ENCODE measurements at regions not wholly inside any gene's neighbourhood (a gene's known extent, or its start where the extent isn't known, plus 50 kb on each side); places are given as distances from the start of the nearest gene placed in this dataset.
"Not testable (repeated sequence)": the region's sequence is repeated elsewhere in the genome, so short reads cannot be mapped to it uniquely, and the experiment has no call there.

- Histone ChIP-seq H3K4me1 (no peaks in the 10 kb centered on the region), H3K4me3 (no peak overlapping the region), H3K27ac (no peak overlapping the region), H3K9me3 (no peaks in the 10 kb centered on the region), H3K36me3 (no peaks in the 10 kb centered on the region), H3K27me3 (no peaks in the 10 kb centered on the region)
- 53 to 56% methylated on average over 7 of the region's 7 CpGs for WGBS, 2 donors
- ATAC-seq (ENCODE audit: low FRiP score in 2 of 2) (no peak), DNase-seq (no peak)
- TF ChIP-seq POLR2AphosphoS5 (IDR thresholded peaks at IDR 0.05) (no peak), POLR2A (IDR thresholded peaks at IDR 0.05) (no peak), CTCF (IDR thresholded peaks at IDR 0.05) (no peak), EP300 (IDR thresholded peaks at IDR 0.05) (no peak)
Observed at GRCh38 chr2:125398738-125399524, 1257.0 kb upstream of the GYPC start.

GRCh38 chr2:125405816-125406215, 1250.1 kb upstream of the GYPC start:
- ATAC-seq (ENCODE audit: low FRiP score in 2 of 2), result peak in 1 of 2 donors; percentile 82
- TF ChIP-seq POLR2AphosphoS5 (IDR thresholded peaks at IDR 0.05), result no peak
- TF ChIP-seq POLR2A (IDR thresholded peaks at IDR 0.05), result no peak
- TF ChIP-seq CTCF (IDR thresholded peaks at IDR 0.05), result no peak
- no peak for TF ChIP-seq EP300 (IDR thresholded peaks at IDR 0.05)
- Histone ChIP-seq H3K36me3 (no peaks in the 10 kb centered on the region), H3K27ac (no peak overlapping the region), H3K4me1 (no peaks in the 10 kb centered on the region), H3K27me3 (no peaks in the 10 kb centered on the region), H3K4me3 (no peak overlapping the region), H3K9me3 (no peaks in the 10 kb centered on the region)
- DNase-seq, result no peak
- 54 to 72% methylated on average over 2 of the region's 2 CpGs for WGBS, 2 donors

GRCh38 chr2:125408874-125409538, 1247.0 kb upstream of the GYPC start:
- no peak for TF ChIP-seq EP300 (IDR thresholded peaks at IDR 0.05)
- no peak for TF ChIP-seq POLR2AphosphoS5 (IDR thresholded peaks at IDR 0.05)
- TF ChIP-seq CTCF (IDR thresholded peaks at IDR 0.05), result no peak
- TF ChIP-seq POLR2A (IDR thresholded peaks at IDR 0.05), result no peak
- no peak overlapping the region for H3K4me3 ChIP-seq
- 74 to 81% methylated on average over 10 of the region's 10 CpGs for WGBS, 2 donors
- no peaks in the 10 kb centered on the region for H3K4me1 ChIP-seq
- DNase-seq (no peak), ATAC-seq (ENCODE audit: low FRiP score in 2 of 2) (no peak)
- H3K9me3 ChIP-seq, result no peaks in the 10 kb centered on the region
- H3K27me3 ChIP-seq, result no peaks in the 10 kb centered on the region
- no peaks in the 10 kb centered on the region for H3K36me3 ChIP-seq
- H3K27ac ChIP-seq, result no peak overlapping the region

GRCh38 chr2:125418483-125418882, 1237.5 kb upstream of the GYPC start:
- H3K36me3 ChIP-seq, result no peaks in the 10 kb centered on the region
- WGBS, 2 donors, result 81 to 88% methylated on average over 1 of the region's 1 CpG
- no peaks in the 10 kb centered on the region for H3K27me3 ChIP-seq
- TF ChIP-seq POLR2AphosphoS5 (IDR thresholded peaks at IDR 0.05), result no peak
- no peak for ATAC-seq (ENCODE audit: low FRiP score in 2 of 2)
- no peak overlapping the region for H3K27ac ChIP-seq
- no peaks in the 10 kb centered on the region for H3K9me3 ChIP-seq
- DNase-seq, result no peak
- H3K4me3 ChIP-seq, result no peak overlapping the region
- H3K4me1 ChIP-seq, result no peaks in the 10 kb centered on the region

- not testable (repeated sequence) for H3K27ac ChIP-seq; H3K4me1 ChIP-seq; H3K4me3 ChIP-seq; H3K27me3 ChIP-seq; H3K9me3 ChIP-seq; ATAC-seq (ENCODE audit: low FRiP score in 2 of 2); H3K36me3 ChIP-seq
- WGBS, 2 donors, result 95% methylated on average over 8 to 10 of the region's 32 CpGs
- DNase-seq, result peak in 1 of 2 donors; percentile 79
Observed at GRCh38 chr2:125422198-125422770, 1233.7 kb upstream of the GYPC start.
